HepG2 (cell line): ENCODE measurements at regions not wholly inside any gene's neighbourhood (a gene's known extent, or its start where the extent isn't known, plus 50 kb on each side); places are given as distances from the start of the nearest gene placed in this dataset.

Experiments
- ATAC-seq: fragments of 200-7000 bp; cut with Tn5 transposase; 3 replicates; pipeline ENCODE4 v1.9.1; 2020; ENCODE audit warnings: mild to moderate bottlenecking, moderate library complexity
- BruUV-seq: library from RNA; stranded (reverse); fragments of 400-500 nt; replicated peaks from 2 replicates; lab custom pipeline; 2021; lab: Mats Ljungman, UMichigan
- CTCF ChIA-PET: fragments of 300-600 bp; formaldehyde crosslinking; extraction: SDS; loops from one replicate; lab custom pipeline; 2021; ENCODE audit warnings: low total read pairs, inconsistent platforms, low intra/inter-chr PET ratio; lab: Yijun Ruan, JAX
- POLR2A ChIA-PET: fragments of 350-600 bp; sonication (Branson Sonifier 250); formaldehyde crosslinking; loops from one replicate; lab custom pipeline; 2020; ENCODE audit warnings: antibody characterized with exemption, inconsistent platforms; lab: Yijun Ruan, JAX
- DNase-seq: peaks from one replicate; pipeline ENCODE4 v3.0.0-alpha.2; 2015; ENCODE audit warnings: low spot score
- FAIRE-seq: peaks from 3 replicates; lab custom pipeline; 2011; peaks lifted over from hg19 to GRCh38; lab: Jason Lieb, UNC
- H2AFZ ChIP-seq: one replicate; pipeline ENCODE4 v1.6.1; 2011; ENCODE audit warnings: low read length, inconsistent platforms
- H3K27ac ChIP-seq: fragments of 300-600 bp; 3 replicates; pipeline ENCODE4 v1.8.0; 2011; ENCODE audit warnings: mixed run types, mild to moderate bottlenecking, mixed read lengths, low read length, inconsistent platforms; ENCODE audit not compliant: insufficient read depth; ENCODE audit errors: extremely low read length
- H3K27me3 ChIP-seq, 2 experiments: fragments of 200-600 bp in 1 of 2; 2 replicates in 1 of 2; 3 replicates in 1 of 2; pipeline versions ENCODE4 v1.6.0 to v1.8.0; 2011; ENCODE audit warnings: low read length in 2 of 2, mild to moderate bottlenecking in 2 of 2, moderate library complexity in 2 of 2, inconsistent platforms in 1 of 2; ENCODE audit not compliant: insufficient read depth in 2 of 2, control insufficient read depth in 1 of 2
- H3K36me3 ChIP-seq, 2 experiments: fragments of 200-600 bp in 1 of 2; replicated peaks in 1 of 2; 2 replicates in 1 of 2; 3 replicates in 1 of 2; pipeline versions ENCODE4 v1.5.1 to v1.8.0; 2011; ENCODE audit warnings: low read length in 2 of 2, inconsistent platforms in 1 of 2; ENCODE audit not compliant: insufficient read depth in 2 of 2, control insufficient read depth in 1 of 2
- H3K4me1 ChIP-seq: 2 replicates; pipeline ENCODE4 v1.5.1; 2012; ENCODE audit warnings: low read length, inconsistent platforms; ENCODE audit not compliant: insufficient read depth
- H3K4me2 ChIP-seq: 2 replicates; pipeline ENCODE4 v1.6.0; 2011; ENCODE audit warnings: low read depth, low read length, inconsistent platforms
- H3K4me3 ChIP-seq, 3 experiments: fragments of 200-600 bp in 1 of 3; sonication (generic), shearing (Covaris generic) in 1 of 3; replicated peaks in 1 of 3; 2 replicates each; pipeline ENCODE4 v1.5.1; 2011 to 2016; ENCODE audit warnings: low read length in 3 of 3, inconsistent platforms in 2 of 3, low read depth in 2 of 3, mild to moderate bottlenecking in 2 of 3, control low read depth in 1 of 3, mixed read lengths in 1 of 3; ENCODE audit not compliant: insufficient read depth in 1 of 3
- H3K79me2 ChIP-seq: one replicate; pipeline ENCODE4 v1.6.1; 2011; ENCODE audit warnings: low read length, inconsistent platforms; ENCODE audit not compliant: insufficient read depth
- H3K9ac ChIP-seq: 2 replicates; pipeline ENCODE4 v1.6.0; 2011; ENCODE audit warnings: mild to moderate bottlenecking, low read depth, low read length, inconsistent platforms; ENCODE audit not compliant: insufficient read depth
- H3K9me3 ChIP-seq: 2 replicates; pipeline ENCODE4 v1.5.1; 2012; ENCODE audit warnings: mild to moderate bottlenecking, low read length
- H4K20me1 ChIP-seq: 2 replicates; pipeline ENCODE4 v1.6.0; 2011; ENCODE audit warnings: inconsistent platforms, mild to moderate bottlenecking, low read length, moderate library complexity; ENCODE audit not compliant: insufficient read depth
- CEBPG ChIP-seq: IDR thresholded peaks from 2 replicates; pipeline ENCODE4 v1.6.1; 2016
- HNRNPLL ChIP-seq: fragments of 200-400 bp; formaldehyde crosslinking; IDR thresholded peaks from 2 replicates; pipeline ENCODE4 v1.6.1; 2017; ENCODE audit warnings: mild to moderate bottlenecking, low read depth, low read length; ENCODE audit not compliant: poor library complexity, severe bottlenecking
- PATZ1 ChIP-seq: sonication (generic); formaldehyde crosslinking; IDR thresholded peaks from 2 replicates; pipeline ENCODE4 v1.4.0; 2020; ENCODE audit warnings: missing genetic modification reagents
- RCOR2 ChIP-seq: IDR thresholded peaks from 2 replicates; pipeline ENCODE4 v1.6.1; 2016; ENCODE audit warnings: missing biosample characterization, missing genetic modification reagents
- REPIN1 ChIP-seq: sonication (generic); formaldehyde crosslinking; IDR thresholded peaks from 2 replicates; pipeline ENCODE4 v1.8.0; 2022; ENCODE audit warnings: missing genetic modification reagents, low read depth, mild to moderate bottlenecking, borderline replicate concordance
- ZMYM3 ChIP-seq: sonication (generic); formaldehyde crosslinking; IDR thresholded peaks from 2 replicates; pipeline ENCODE4 v1.5.1; 2020; ENCODE audit warnings: mild to moderate bottlenecking, missing genetic modification reagents
- WGBS: methylation state at CpG from one replicate; pipeline ENCODE4 v1.1.6; 2017; ENCODE audit warnings: low lambda C conversion rate; 5-methylcytosine and 5-hydroxymethylcytosine counted together
- in situ Hi-C: cut with HindIII; loops from 2 replicates; pipeline ENCODE4 v1.10.0; 2017; ENCODE audit warnings: low pct_unique_long_range_greater_than_20kb; ENCODE audit not compliant: extremely low pct_ligation_motif_present
- intact Hi-C: fragments of 100-400 bp; cut with micrococcal nuclease; formaldehyde crosslinking; loops from one replicate; pipeline ENCODE4 v1.10.0; 2022; ENCODE audit not compliant: unreplicated experiment

GRCh38 chr9:126151686-126152134, 174.9 kb upstream of the MVB12B start:
- intact Hi-C loops, result no loop called here
- Histone ChIP-seq H3K27me3 (peaks cover 0 to 4% of the 10 kb centered on the region in 2 experiments; a peak in 2 of 5 replicates), H3K4me2 (peak overlapping the region; percentile 85), H2AFZ (no peak overlapping the region), H3K27ac (peak overlapping the region; percentile 9), H3K36me3 (no peaks in the 10 kb centered on the region), H3K79me2 (no peaks in the 10 kb centered on the region), H3K9ac (peak overlapping the region; percentile 36; the same call in 1 of the 2 replicates), H3K4me1 (peaks cover 56% of the 10 kb centered on the region), H3K4me3 (peak overlapping the region; percentile 28 to 66 (median 44); a peak in 5 of 6 replicates), H4K20me1 (no peaks in the 10 kb centered on the region), H3K9me3 (peaks cover 5% of the 10 kb centered on the region; the same call in 1 of the 2 replicates)
- ATAC-seq (peak; percentile 8), FAIRE-seq (no peak), DNase-seq (no peak)
- 0% methylated on average over 3 of the region's 5 CpGs for WGBS
- TF ChIP-seq CEBPG (CRISPR knock-in tag) (no peak), PATZ1 (CRISPR knock-in tag) (peak; percentile 36; the same call in 1 of the 2 replicates), HNRNPLL (no peak)
- in situ Hi-C loops, result no loop called here
- no TSS peak for BruUV-seq
- POLR2A ChIA-PET, result interaction anchor here (1.4 kb wide), 1 partner anchor 445 kb away, joined by 4 read pairs; the partner anchor contains the start of gene MAPKAP1
- CTCF ChIA-PET, result no interaction called here

- ChIA-PET POLR2A (no interaction called here), CTCF (no interaction called here)
- intact Hi-C loops (no loop called here), in situ Hi-C loops (no loop called here)
- no peak overlapping the region for H2AFZ ChIP-seq
- TF ChIP-seq ZMYM3 (CRISPR knock-in tag), result peak; percentile 23; the same call in 1 of the 2 replicates
- peak; percentile 44; the same call in 1 of the 2 replicates for TF ChIP-seq RCOR2 (CRISPR knock-in tag)
- no peak for TF ChIP-seq REPIN1 (CRISPR knock-in tag)
- H3K4me2 ChIP-seq, result no peak overlapping the region
- H3K36me3 ChIP-seq, result no peaks in the 10 kb centered on the region
- no TSS peak for BruUV-seq
- peaks cover 1 to 14% of the 10 kb centered on the region in 2 experiments; a peak in 2 of 5 replicates for H3K27me3 ChIP-seq
- no peaks in the 10 kb centered on the region for H3K79me2 ChIP-seq
- no peak overlapping the region for H3K4me3 ChIP-seq
- H3K27ac ChIP-seq, result no peak overlapping the region
- H4K20me1 ChIP-seq, result no peaks in the 10 kb centered on the region
- FAIRE-seq (no peak), DNase-seq (no peak), ATAC-seq (no peak)
- no peak overlapping the region for H3K9ac ChIP-seq
- H3K9me3 ChIP-seq, result peaks cover 5% of the 10 kb centered on the region; the same call in 1 of the 2 replicates
- 23% methylated on average over 2 of the region's 3 CpGs for WGBS
- H3K4me1 ChIP-seq, result peaks cover 46% of the 10 kb centered on the region
These were observed 173.8 kb upstream of the MVB12B start for GRCh38 chr9:126152622-126153362.
